ENCODE measurements at regions not wholly inside any gene's neighbourhood (a gene's known extent, or its start where the extent isn't known, plus 50 kb on each side); places are given as distances from the start of the nearest gene placed in this dataset.

- H3K4me3 ChIP-seq (replicated peaks in 1 of 3), result peak overlapping the region in 2 of 3 donors; percentile 15 to 39
- peak overlapping the region; percentile 48 to 74 (median 63) for H3K27ac ChIP-seq
- peaks cover 9% of the 10 kb centered on the region in 2 donors for H3K4me1 ChIP-seq
- no peaks in the 10 kb centered on the region for H3K9me3 ChIP-seq
- intact Hi-C loops (cut with DNase I), result no loop called here
- no peaks in the 10 kb centered on the region for H3K27me3 ChIP-seq
- no peak for TF ChIP-seq CTCF (IDR thresholded peaks at IDR 0.05)
- WGBS, 2 donors, result 2 to 5% methylated on average over 6 of the region's 6 CpGs
- no peak for DNase-seq
- H3K36me3 ChIP-seq, result no peaks in the 10 kb centered on the region
These were observed 297.7 kb downstream of the PTPRC start for GRCh38 chr1:198936371-198937083.

GRCh38 chr1:198937231-198938031, 298.6 kb downstream of the PTPRC start:
- peak overlapping the region in 2 of 3 donors; percentile 15 to 39 for H3K4me3 ChIP-seq (replicated peaks in 1 of 3)
- peak; percentile 11 to 22 for DNase-seq
- H3K9me3 ChIP-seq, result no peaks in the 10 kb centered on the region
- no peaks in the 10 kb centered on the region for H3K36me3 ChIP-seq
- intact Hi-C loops (cut with DNase I), result no loop called here
- H3K4me1 ChIP-seq, result peaks cover 9% of the 10 kb centered on the region in 2 donors
- 19 to 21% methylated on average over 5 of the region's 5 CpGs for WGBS, 2 donors
- TF ChIP-seq CTCF (IDR thresholded peaks at IDR 0.05) (no peak), POLR2A (IDR thresholded peaks at IDR 0.05) (peak in 1 of 2 donors; percentile 88)
- H3K27ac ChIP-seq, result peak overlapping the region; percentile 48 to 74 (median 63)
- H3K27me3 ChIP-seq, result no peaks in the 10 kb centered on the region

GRCh38 chr1:198939286-198939685, 300.4 kb downstream of the PTPRC start:
- intact Hi-C loops (cut with DNase I), result no loop called here
- no peak for DNase-seq
- no peak overlapping the region for H3K4me3 ChIP-seq (replicated peaks in 1 of 3)
- no peak overlapping the region for H3K27ac ChIP-seq
- no peaks in the 10 kb centered on the region for H3K27me3 ChIP-seq
- 64 to 67% methylated on average over 3 of the region's 3 CpGs for WGBS, 2 donors
- no peaks in the 10 kb centered on the region for H3K9me3 ChIP-seq
- TF ChIP-seq CTCF (IDR thresholded peaks at IDR 0.05) (no peak), POLR2A (IDR thresholded peaks at IDR 0.05) (no peak)
- H3K4me1 ChIP-seq, result peaks cover 6 to 7% of the 10 kb centered on the region in 2 donors
- H3K36me3 ChIP-seq, result no peaks in the 10 kb centered on the region

- no peaks in the 10 kb centered on the region for H3K27me3 ChIP-seq
- no peak overlapping the region for H3K4me3 ChIP-seq (replicated peaks in 1 of 3)
- H3K4me1 ChIP-seq, result peaks cover 3% of the 10 kb centered on the region in 2 donors
- H3K36me3 ChIP-seq, result no peaks in the 10 kb centered on the region
- TF ChIP-seq CTCF (IDR thresholded peaks at IDR 0.05), result no peak
- no peak for TF ChIP-seq POLR2A (IDR thresholded peaks at IDR 0.05)
- H3K9me3 ChIP-seq, result no peaks in the 10 kb centered on the region
- intact Hi-C loops (cut with DNase I), result no loop called here
- no peak for DNase-seq
- no peak overlapping the region for H3K27ac ChIP-seq
- 97 to 98% methylated on average over 5 of the region's 5 CpGs for WGBS, 2 donors
These were observed 301.1 kb downstream of the PTPRC start for GRCh38 chr1:198939956-198940355.

- Histone ChIP-seq H3K9me3 (no peaks in the 10 kb centered on the region), H3K4me1 (no peaks in the 10 kb centered on the region), H3K27ac (no peak overlapping the region), H3K27me3 (no peaks in the 10 kb centered on the region), H3K4me3 (replicated peaks in 1 of 3) (no peak overlapping the region), H3K36me3 (no peaks in the 10 kb centered on the region)
- TF ChIP-seq CTCF (IDR thresholded peaks at IDR 0.05) (no peak), POLR2A (IDR thresholded peaks at IDR 0.05) (no peak)
- WGBS, 2 donors, result 92 to 93% methylated on average over 4 of the region's 4 CpGs
- DNase-seq, result no peak
- intact Hi-C loops (cut with DNase I), result no loop called here
These were observed 303.6 kb downstream of the PTPRC start for GRCh38 chr1:198942466-198942865.

Data from thyroid gland (tissue), 4 donors.